HG03432 (cell line): ENCODE measurements at regions not wholly inside any gene's neighbourhood (a gene's known extent, or its start where the extent isn't known, plus 50 kb on each side); places are given as distances from the start of the nearest gene placed in this dataset.
"Not testable (repeated sequence)": the region's sequence is repeated elsewhere in the genome, so short reads cannot be mapped to it uniquely, and the experiment has no call there.

Source experiments
- ATAC-seq: cut with Tn5 transposase; IDR thresholded peaks from one replicate; pipeline ENCODE4 v1.9.1; 2021; ENCODE audit warnings: mild to moderate bottlenecking, moderate library complexity; ENCODE audit not compliant: unreplicated experiment

DNA sequence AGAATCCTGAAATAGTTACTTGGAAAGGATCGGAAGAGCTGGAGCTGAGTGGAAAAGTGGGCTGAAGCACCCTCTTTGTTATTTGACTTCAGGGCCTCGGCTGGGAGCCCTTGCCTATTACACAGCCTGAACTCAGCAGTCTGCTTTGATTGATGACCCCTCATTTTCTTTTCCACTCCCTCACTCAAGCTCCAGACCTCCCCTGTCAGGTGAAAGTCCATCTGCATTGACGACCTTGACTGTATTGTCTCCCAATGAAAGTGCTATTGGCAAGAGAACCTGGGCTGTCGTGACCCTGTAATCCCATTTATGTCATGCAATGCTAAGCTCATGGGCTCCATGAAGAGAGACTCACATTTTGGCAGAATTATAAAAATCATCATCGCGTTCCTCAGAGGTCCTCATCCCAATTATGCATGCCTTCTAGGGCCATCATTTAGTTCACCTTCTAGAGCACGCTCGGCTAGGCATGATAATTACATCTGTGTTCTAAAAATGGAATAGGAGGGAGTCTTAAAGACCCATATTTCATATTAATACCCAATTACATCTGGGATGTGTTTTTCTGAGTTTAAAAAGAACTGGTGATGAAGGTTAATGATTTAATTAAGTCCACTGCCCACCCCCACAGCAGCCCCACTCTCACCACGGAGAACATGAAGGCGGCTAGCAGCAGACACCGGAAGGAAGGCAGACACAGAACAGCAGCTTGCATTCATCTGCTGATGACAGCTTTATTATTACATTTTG, 472.5 kb downstream of the PID1 start:
- no peak for ATAC-seq

DNA sequence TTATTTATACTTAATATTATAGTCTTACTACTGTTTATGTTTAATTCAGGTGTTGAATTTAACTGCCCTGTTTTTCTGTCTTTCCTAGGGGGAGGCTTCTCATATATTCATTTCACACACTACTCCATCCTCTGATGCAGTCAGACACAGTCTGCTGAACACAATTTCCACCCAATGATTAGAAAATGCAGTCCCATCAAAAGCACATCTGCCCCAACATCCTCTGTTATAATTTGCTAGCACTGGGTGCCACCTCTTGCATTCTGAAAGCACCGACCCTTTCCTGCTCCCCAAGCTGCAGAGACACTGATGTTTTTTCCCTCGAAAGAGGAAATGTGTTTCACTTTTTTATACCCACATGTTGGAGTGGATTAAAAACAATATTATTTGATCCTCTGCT, 474.7 kb downstream of the PID1 start:
- ATAC-seq, result no peak

DNA sequence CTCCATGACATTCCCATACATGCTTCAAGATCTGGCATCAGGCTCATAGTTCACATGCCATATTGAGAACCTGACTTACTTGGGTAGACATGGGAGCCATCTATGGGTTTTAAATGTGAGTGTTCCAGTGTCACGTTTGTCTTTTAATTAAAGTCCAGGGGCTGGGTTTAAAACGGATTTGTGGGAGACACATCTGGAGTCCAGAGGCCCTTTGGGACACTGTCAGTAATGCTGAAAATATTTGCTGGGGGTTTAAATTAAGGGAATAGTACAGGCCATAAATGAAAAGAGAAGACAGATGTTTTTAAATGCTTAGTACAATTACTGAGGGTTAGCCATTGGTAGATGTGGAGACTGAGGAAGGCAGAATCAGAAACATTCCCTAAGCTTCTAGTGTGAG, 478.0 kb downstream of the PID1 start:
- no peak for ATAC-seq

DNA sequence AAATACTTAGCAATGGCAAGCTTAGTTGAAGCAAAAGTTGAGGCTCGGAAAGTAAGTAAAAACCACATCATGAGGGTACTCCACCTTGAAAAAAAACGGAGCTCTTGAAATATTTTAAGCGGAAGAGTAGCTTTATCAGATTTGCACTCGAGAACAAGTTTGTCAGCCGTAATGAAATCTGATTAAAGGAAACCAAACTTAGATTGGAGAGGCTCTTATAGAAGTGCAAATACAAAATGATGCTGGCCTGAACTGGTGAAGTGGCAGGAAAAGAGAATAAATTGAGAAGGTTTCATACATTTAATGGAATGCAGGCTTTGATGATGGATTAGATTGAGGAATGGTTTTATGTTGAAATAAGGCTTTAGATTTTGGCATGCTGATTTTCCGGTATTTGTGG, 484.2 kb downstream of the PID1 start:
- no peak for ATAC-seq

- no peak for ATAC-seq
Observed at GRCh38 chr2:228782281-228782680, 488.8 kb downstream of the PID1 start.

DNA sequence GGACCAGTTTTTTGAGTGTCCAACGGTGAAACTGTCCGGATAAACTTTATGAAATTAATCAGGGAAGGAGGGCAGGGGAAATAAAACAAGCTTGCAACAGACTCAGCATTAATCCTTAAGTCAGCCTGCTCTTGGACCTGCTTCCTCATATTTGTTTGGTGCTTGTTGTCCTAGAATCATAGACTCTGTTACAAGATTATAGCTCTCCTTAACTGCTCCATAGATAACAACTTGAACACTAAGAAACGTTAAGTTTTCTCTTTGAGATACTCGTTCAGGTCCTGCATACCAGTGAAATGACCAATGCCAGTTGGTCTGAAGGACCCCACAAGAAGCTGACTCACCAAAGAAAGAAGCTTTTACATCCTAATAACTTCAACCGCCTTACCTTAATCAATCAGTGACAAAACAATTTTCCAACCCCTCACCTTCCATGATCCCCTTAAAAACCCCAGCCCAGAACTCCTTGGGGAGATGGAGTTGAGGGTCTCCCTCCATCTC, 493.2 kb downstream of the PID1 start:
- ATAC-seq, result no peak

DNA sequence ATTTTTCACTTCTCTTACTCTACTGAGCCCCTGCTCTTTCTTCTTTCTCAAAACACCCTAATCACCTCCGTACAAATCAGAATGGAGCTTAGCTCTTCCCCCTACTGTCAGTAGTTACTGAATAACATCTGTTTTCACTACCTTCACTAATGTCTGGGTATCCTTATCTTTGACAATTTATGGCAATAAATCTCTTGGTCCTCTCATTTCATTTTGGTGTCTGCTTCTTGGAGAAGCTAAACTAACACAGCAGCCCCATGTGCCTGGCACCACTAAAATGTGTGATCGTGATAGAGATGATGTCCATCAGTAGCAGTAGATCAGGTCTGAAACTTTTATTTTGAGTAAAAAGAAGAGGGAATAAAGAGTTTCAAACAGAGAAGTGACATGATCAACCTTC, 496.5 kb downstream of the PID1 start:
- ATAC-seq, result no peak

DNA sequence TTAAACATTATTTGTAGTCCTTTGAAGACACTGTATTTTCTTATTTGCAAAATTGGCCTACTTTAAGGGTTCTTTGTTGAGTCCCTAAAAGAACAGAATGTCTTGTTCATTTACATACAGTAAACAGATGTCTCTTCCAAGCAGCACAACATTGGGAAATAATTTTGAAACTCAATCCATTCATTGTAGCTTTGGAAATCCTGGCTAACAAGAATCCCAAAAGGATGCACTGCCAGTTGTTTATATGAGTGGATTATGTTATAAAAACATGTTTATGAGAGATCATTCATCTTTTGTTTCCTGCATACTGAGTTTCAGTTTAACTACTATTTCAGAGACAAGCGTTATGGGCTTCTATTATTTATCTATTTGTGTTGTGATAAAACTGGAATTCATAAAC, 499.3 kb downstream of the PID1 start:
- ATAC-seq, result no peak

GRCh38 chr2:228771315-228771714, 499.8 kb downstream of the PID1 start:
- no peak for ATAC-seq

- no peak for ATAC-seq
Observed at GRCh38 chr2:228768818-228769217, 502.3 kb downstream of the PID1 start.

DNA sequence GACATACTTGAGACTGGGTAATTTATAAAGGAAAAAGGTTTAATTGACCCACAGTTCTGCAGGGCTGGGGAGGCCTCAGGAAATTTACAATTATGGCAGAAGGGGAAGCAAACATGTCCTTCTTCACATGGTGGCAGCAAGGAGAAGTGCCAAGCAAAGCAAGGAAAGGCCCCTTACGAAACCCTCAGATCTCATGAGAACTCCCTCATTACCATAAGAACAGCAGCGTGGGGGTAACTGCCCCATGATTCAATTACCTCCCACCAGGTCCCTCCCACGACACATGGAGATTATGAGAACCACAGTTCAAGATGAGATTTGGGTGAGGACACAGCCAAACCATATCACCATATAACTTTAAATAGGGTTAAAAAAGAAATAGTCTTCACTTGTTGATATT, 502.9 kb downstream of the PID1 start:
- ATAC-seq, result not testable (repeated sequence)

DNA sequence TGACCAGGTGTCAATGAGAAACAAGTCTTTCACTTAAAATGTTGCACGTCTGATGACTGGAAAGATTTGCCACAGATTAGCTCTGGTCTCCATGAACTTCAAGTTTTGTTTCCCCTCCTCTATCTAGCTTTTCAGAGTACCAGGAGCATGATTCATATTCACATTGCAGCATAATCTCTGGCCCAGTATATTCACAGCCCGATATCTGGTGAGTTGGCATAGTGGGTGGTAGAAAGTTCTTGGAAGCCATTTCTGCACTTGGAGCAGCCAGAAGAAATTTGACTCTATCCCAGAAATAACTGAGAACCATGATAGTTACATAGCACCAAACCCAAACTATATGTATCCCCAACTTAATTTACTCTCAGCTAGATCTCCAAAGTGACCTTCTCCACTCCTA, 503.9 kb downstream of the PID1 start:
- no peak for ATAC-seq

- ATAC-seq, result no peak
Observed at GRCh38 chr2:228763379-228763981, 507.6 kb downstream of the PID1 start.

DNA sequence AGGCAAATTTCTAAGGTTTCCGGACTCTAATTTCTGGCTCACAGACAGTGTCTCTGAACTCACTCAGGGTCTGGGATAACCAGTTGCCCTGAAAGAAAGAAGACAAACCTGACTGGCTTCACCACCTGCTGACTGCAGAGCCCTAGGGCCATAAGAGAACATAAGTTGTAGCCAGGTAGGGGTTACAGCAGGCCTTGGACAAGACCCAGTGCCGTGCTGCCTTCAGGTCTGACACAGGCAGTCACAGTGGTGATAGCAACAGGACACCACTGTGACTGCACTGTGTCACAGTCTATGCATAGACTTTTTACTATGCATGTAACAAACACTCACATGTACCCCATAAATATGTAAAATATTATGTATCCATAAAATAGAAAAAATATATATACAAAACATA, 508.5 kb downstream of the PID1 start:
- ATAC-seq, result no peak

DNA sequence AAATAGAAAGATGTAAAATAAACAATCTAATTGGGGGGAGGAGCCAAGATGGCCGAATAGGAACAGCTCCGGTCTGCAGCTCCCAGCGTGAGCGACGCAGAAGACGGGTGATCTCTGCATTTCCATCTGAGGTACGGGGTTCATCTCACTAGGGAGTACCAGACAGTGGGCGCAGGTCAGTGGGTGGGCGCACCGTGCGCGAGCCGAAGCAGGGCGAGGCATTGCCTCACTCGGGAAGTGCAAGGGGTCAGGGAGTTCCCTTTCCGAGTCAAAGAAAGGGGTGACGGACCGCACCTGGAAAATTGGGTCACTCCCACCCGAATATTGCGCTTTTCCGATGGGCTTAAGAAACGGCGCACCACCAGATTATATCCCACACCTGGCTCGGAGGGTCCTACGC, 515.4 kb downstream of the PID1 start:
- not testable (repeated sequence) for ATAC-seq

DNA sequence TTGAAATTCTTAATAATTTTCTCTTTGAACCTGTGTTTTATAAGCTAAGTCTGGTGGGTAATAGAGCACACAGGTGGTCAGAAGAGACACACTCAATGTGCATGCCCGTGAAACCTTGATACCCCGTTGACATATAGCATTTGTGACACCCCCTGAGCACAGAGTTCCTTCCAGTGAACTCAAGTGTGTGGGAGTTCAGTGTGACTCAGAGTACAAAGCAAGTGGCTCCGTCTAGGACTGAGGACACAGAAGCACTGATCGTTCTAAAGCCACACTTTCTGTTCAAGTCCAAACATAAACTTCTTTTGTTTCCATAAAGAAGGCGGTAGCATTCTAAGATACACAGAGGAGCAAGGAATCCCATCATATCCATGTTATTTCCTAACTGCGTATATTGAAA, 523.6 kb downstream of the PID1 start:
- no peak for ATAC-seq

- no peak for ATAC-seq
Observed at GRCh38 chr2:228738671-228739380, 532.3 kb downstream of the PID1 start.

GRCh38 chr2:228735697-228736096, 535.4 kb downstream of the PID1 start:
- no peak for ATAC-seq

GRCh38 chr2:228731517-228731916, 539.6 kb downstream of the PID1 start:
- ATAC-seq, result no peak

DNA sequence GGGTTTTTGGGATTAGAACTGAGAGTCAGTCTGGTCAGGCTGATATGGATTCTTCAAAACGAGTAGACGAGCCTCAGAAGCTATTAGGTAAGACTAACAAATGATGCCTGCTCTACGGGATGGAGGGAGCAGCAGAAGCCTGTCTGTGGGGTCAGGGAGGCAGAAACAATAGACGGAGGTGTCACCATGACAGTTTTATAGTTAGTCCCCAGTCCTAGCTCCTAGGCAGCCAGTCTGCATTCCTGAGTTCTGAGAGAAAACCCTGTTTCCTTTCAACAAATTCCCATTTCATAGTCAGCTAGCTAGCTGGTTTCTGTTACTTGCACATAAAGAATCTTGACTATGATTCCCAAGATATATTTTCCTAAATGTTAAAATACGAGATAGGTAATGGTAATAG, 542.1 kb downstream of the PID1 start:
- ATAC-seq, result no peak

DNA sequence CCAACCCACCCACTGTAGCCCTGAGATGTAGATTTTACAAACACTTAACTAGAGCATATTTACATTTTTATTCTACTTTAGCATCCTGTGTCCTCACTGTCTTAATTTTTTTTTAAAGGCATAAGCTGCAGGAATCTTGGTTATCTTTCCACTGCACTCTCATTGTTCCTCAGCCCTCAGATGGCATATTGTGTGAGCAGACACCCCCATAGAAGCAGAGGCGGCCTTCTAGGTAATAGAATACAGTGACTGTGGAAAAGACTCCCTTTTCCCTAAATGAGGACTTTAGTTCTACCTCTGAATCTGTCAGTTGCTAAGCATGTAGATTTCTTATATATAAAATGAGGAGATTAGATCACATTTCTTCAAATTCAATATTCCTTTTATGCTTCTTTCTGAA, 543.5 kb upstream of the SPHKAP start:
- ATAC-seq, result no peak

GRCh38 chr2:228723599-228723998, 542.1 kb upstream of the SPHKAP start:
- ATAC-seq, result no peak
